Progenitor cell of endocrine pancreas (in vitro differentiated cells): ENCODE measurements at regions not wholly inside any gene's neighbourhood (a gene's known extent, or its start where the extent isn't known, plus 50 kb on each side); places are given as distances from the start of the nearest gene placed in this dataset.

Experiments used
- DNase-seq: peaks from one replicate; pipeline ENCODE4 v3.0.0; 2021; ENCODE audit warnings: low spot score; ENCODE audit not compliant: unreplicated experiment
- H3K27ac Mint-ChIP-seq: 2 replicates; pipeline ENCODE4 v1.8.0; 2021; ENCODE audit warnings: mild to moderate bottlenecking, moderate library complexity, mixed read lengths
- H3K27me3 Mint-ChIP-seq: 2 replicates; pipeline ENCODE4 v1.8.0; 2021; ENCODE audit warnings: mixed read lengths
- H3K36me3 Mint-ChIP-seq: 2 replicates; pipeline ENCODE4 v1.8.0; 2022; ENCODE audit warnings: mixed read lengths; ENCODE audit not compliant: insufficient read depth
- H3K4me1 Mint-ChIP-seq: 2 replicates; pipeline ENCODE4 v1.8.0; 2021; ENCODE audit warnings: low read depth, mixed read lengths
- H3K4me3 Mint-ChIP-seq: 2 replicates; pipeline ENCODE4 v1.8.0; 2021; ENCODE audit warnings: low read depth, mild to moderate bottlenecking, moderate library complexity, mixed read lengths
- H3K9me3 Mint-ChIP-seq: 2 replicates; pipeline ENCODE4 v1.8.0; 2021; ENCODE audit warnings: low read depth, mixed read lengths
- CTCF ChIP-seq: fragments of 200-600 bp; sonication (generic); IDR thresholded peaks from one replicate; pipeline ENCODE4 v1.5.0; 2021; ENCODE audit warnings: antibody characterized with exemption, mild to moderate bottlenecking; ENCODE audit not compliant: unreplicated experiment

GRCh38 chr13:44271031-44271455 lies 102.6 kb upstream of the SERP2 start:
- H3K9me3 Mint-ChIP-seq = no peaks in the 10 kb centered on the region
- no peaks in the 10 kb centered on the region for H3K36me3 Mint-ChIP-seq
- peaks cover 12% of the 10 kb centered on the region for H3K4me1 Mint-ChIP-seq
- H3K4me3 Mint-ChIP-seq = no peak overlapping the region
- H3K27me3 Mint-ChIP-seq = peaks cover 15% of the 10 kb centered on the region
- DNase-seq = no peak
- no peak for TF ChIP-seq CTCF
- H3K27ac Mint-ChIP-seq = no peak overlapping the region

DNA sequence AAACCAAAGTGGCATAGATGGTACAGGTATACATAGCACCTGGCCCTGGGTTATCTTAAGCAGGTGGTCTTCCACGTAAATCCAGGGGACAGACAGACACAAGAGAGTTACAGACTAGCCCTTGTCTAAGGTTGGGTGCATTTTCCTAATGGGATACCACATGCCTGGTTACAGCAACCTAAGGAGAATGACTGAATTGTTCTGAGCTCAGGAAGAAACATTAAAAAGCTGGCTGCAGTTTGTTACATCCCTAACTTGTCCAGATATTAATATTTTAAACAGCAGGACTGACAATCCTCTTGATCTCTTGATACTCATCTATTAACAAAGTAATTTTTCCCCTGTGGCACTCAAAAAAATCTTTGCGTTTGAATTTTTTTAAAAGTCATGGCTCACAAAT lies 102.2 kb upstream of the SERP2 start:
- no peak for DNase-seq
- no peak overlapping the region for H3K27ac Mint-ChIP-seq
- H3K27me3 Mint-ChIP-seq = peaks cover 15% of the 10 kb centered on the region
- no peak for TF ChIP-seq CTCF
- no peak overlapping the region for H3K4me3 Mint-ChIP-seq
- peaks cover 12% of the 10 kb centered on the region for H3K4me1 Mint-ChIP-seq
- H3K9me3 Mint-ChIP-seq = no peaks in the 10 kb centered on the region
- no peaks in the 10 kb centered on the region for H3K36me3 Mint-ChIP-seq

DNA sequence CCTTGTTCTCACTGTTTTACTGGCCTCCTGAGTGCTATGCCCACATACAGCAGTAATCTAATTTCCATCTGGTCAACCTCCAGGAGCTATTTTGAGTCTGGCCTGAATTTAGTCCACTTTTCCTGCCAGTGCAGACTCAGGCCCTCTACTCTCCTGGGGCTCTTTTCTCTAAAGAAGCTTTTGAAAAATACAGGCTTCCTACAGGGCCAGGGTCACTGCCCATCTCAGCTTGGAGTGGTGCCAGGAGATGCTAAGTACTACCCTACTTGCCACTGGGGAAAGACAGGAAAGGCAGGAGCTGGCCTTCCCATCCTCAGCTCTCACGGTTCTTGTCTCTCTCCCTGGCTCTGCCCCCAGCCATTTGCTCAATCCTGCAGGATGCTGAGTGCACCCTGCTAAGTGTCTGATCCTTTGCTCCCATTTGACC lies 101.7 kb upstream of the SERP2 start:
- H3K27ac Mint-ChIP-seq = no peak overlapping the region

GRCh38 chr13:44272692-44273091 lies 100.9 kb upstream of the SERP2 start:
- Mint-ChIP-seq H3K27me3 (peaks cover 22% of the 10 kb centered on the region), H3K4me1 (peaks cover 12% of the 10 kb centered on the region), H3K36me3 (no peaks in the 10 kb centered on the region), H3K27ac (no peak overlapping the region), H3K9me3 (no peaks in the 10 kb centered on the region), H3K4me3 (no peak overlapping the region)
- DNase-seq = no peak
- TF ChIP-seq CTCF = no peak

More for the DNA sequence above, 101.7 kb upstream of the SERP2 start:
- Mint-ChIP-seq H3K27me3 (peaks cover 20% of the 10 kb centered on the region), H3K36me3 (no peaks in the 10 kb centered on the region), H3K4me3 (no peak overlapping the region), H3K9me3 (no peaks in the 10 kb centered on the region), H3K4me1 (peaks cover 12% of the 10 kb centered on the region)
- TF ChIP-seq CTCF = no peak
- no peak for DNase-seq

DNA sequence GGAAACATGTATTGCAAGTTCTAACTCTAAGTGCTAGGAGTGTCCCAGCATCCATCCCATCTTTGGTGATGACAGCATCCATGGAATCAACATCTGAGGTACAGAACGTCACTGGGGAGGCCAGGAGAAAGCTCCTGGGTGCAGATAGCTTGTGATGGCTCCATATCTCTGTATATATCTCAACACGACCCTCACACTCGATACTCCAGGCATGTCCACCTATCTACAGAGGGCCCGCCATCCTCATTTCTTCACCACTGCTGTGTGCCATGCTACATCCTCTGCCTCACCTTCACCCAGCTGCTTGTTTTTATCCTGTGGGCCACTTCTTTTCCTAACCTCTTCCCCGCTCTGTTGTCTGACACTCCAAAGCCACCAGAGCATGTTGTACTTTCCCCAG lies 100.4 kb upstream of the SERP2 start:
- TF ChIP-seq CTCF = no peak
- H3K27ac Mint-ChIP-seq = no peak overlapping the region

More for the DNA sequence above, 100.4 kb upstream of the SERP2 start:
- Mint-ChIP-seq H3K36me3 (no peaks in the 10 kb centered on the region), H3K9me3 (no peaks in the 10 kb centered on the region), H3K27me3 (peaks cover 24% of the 10 kb centered on the region), H3K4me3 (no peak overlapping the region), H3K4me1 (peaks cover 12% of the 10 kb centered on the region)
- no peak for DNase-seq
